H9 (cell line): ENCODE measurements at regions not wholly inside any gene's neighbourhood (a gene's known extent, or its start where the extent isn't known, plus 50 kb on each side); places are given as distances from the start of the nearest gene placed in this dataset.

Source experiments
- DNase-seq: peaks from one replicate; pipeline ENCODE4 v3.0.0-alpha.2; 2017
- H2AFZ ChIP-seq: one replicate; pipeline ENCODE4 v1.6.1; 2013; ENCODE audit warnings: mild to moderate bottlenecking, low read length, control low read depth, moderate library complexity
- H2AK5ac ChIP-seq: 2 replicates; pipeline ENCODE4 v1.6.1; 2013; ENCODE audit warnings: low read length, control low read depth, mixed read lengths; ENCODE audit not compliant: insufficient read length
- H2BK120ac ChIP-seq: one replicate; pipeline ENCODE4 v1.6.1; 2013; ENCODE audit warnings: low read depth, mild to moderate bottlenecking, low read length, control low read depth, inconsistent platforms; ENCODE audit not compliant: poor library complexity, severe bottlenecking
- H2BK12ac ChIP-seq: 2 replicates; pipeline ENCODE4 v1.6.1; 2013; ENCODE audit warnings: low read length, control low read depth, mixed read lengths, low read depth; ENCODE audit not compliant: insufficient read length
- H2BK15ac ChIP-seq: 2 replicates; pipeline ENCODE4 v1.6.1; 2013; ENCODE audit warnings: low read depth, low read length, control low read depth
- H2BK20ac ChIP-seq: one replicate; pipeline ENCODE4 v1.6.1; 2013; ENCODE audit warnings: low read depth, mild to moderate bottlenecking, low read length, control low read depth, inconsistent platforms; ENCODE audit not compliant: poor library complexity, severe bottlenecking
- H2BK5ac ChIP-seq: 2 replicates; pipeline ENCODE4 v1.6.1; 2013; ENCODE audit warnings: low read length, control low read depth, mixed read lengths; ENCODE audit not compliant: insufficient read length
- H3K14ac ChIP-seq: 2 replicates; pipeline ENCODE4 v1.6.1; 2013; ENCODE audit warnings: low read length, control low read depth; ENCODE audit not compliant: insufficient read depth
- H3K18ac ChIP-seq: 2 replicates; pipeline ENCODE4 v1.6.1; 2013; ENCODE audit warnings: low read depth, mild to moderate bottlenecking, mixed read lengths, low read length, control low read depth; ENCODE audit not compliant: insufficient read length
- H3K23ac ChIP-seq: 2 replicates; pipeline ENCODE4 v1.6.1; 2013; ENCODE audit warnings: low read length, control low read depth, mixed read lengths, low read depth; ENCODE audit not compliant: insufficient read length
- H3K23me2 ChIP-seq: 2 replicates; pipeline ENCODE4 v1.6.1; 2013; ENCODE audit warnings: low read depth, mild to moderate bottlenecking, mixed read lengths, low read length, control low read depth; ENCODE audit not compliant: insufficient read length, poor library complexity, severe bottlenecking
- H3K27ac ChIP-seq: 2 replicates; pipeline ENCODE4 v1.5.1; 2013; ENCODE audit warnings: low read length, control low read depth, mixed read lengths, low read depth; ENCODE audit not compliant: insufficient read length
- H3K27me3 ChIP-seq: 2 replicates; pipeline ENCODE4 v1.6.1; 2013; ENCODE audit warnings: low read length, control low read depth, inconsistent platforms; ENCODE audit not compliant: insufficient read depth
- H3K4ac ChIP-seq: 2 replicates; pipeline ENCODE4 v1.6.1; 2013; ENCODE audit warnings: low read depth, mild to moderate bottlenecking, control low read depth, inconsistent platforms, low read length, moderate library complexity
- H3K4me1 ChIP-seq: 2 replicates; pipeline ENCODE4 v1.6.1; 2013; ENCODE audit warnings: low read length, control low read depth, inconsistent platforms; ENCODE audit not compliant: insufficient read depth
- H3K4me2 ChIP-seq: 2 replicates; pipeline ENCODE4 v1.6.1; 2013; ENCODE audit warnings: low read length, control low read depth, mixed read lengths; ENCODE audit not compliant: insufficient read length, insufficient read depth
- H3K56ac ChIP-seq: 2 replicates; pipeline ENCODE4 v1.6.1; 2013; ENCODE audit warnings: low read depth, mild to moderate bottlenecking, mixed read lengths, low read length, control low read depth; ENCODE audit not compliant: insufficient read length
- H3K79me1 ChIP-seq: 2 replicates; pipeline ENCODE4 v1.6.1; 2013; ENCODE audit warnings: low read depth, mild to moderate bottlenecking, moderate library complexity, low read length, control low read depth, inconsistent platforms; ENCODE audit not compliant: insufficient read depth, poor library complexity, severe bottlenecking
- H3K79me2 ChIP-seq: 2 replicates; pipeline ENCODE4 v1.6.1; 2013; ENCODE audit warnings: low read length, control low read depth, inconsistent platforms; ENCODE audit not compliant: insufficient read depth
- H3K9ac ChIP-seq: 2 replicates; pipeline ENCODE4 v1.6.1; 2013; ENCODE audit warnings: low read length, control low read depth, mixed read lengths; ENCODE audit not compliant: insufficient read length; ENCODE audit errors: extremely low read depth
- H3K9me3 ChIP-seq: one replicate; pipeline ENCODE4 v1.6.1; 2013; ENCODE audit warnings: low read depth, low read length, inconsistent platforms; ENCODE audit not compliant: control insufficient read depth
- H3T11ph ChIP-seq: one replicate; pipeline ENCODE4 v1.6.1; 2013; ENCODE audit warnings: mild to moderate bottlenecking, low read length, control low read depth, inconsistent platforms
- H4K20me1 ChIP-seq: one replicate; pipeline ENCODE4 v1.6.1; 2013; ENCODE audit not compliant: control insufficient read depth, insufficient read length, insufficient read depth
- H4K5ac ChIP-seq: 2 replicates; pipeline ENCODE4 v1.6.1; 2013; ENCODE audit warnings: low read depth, mild to moderate bottlenecking, mixed read lengths, low read length, control low read depth; ENCODE audit not compliant: insufficient read length
- H4K8ac ChIP-seq: replicated peaks from 2 replicates; pipeline ENCODE4 v1.6.1; 2013; ENCODE audit warnings: low read length, control low read depth, mixed read lengths, low read depth; ENCODE audit not compliant: insufficient read length
- H4K91ac ChIP-seq: 2 replicates; pipeline ENCODE4 v1.6.1; 2013; ENCODE audit warnings: low read depth, mild to moderate bottlenecking, moderate library complexity, mixed read lengths, low read length, control low read depth; ENCODE audit not compliant: insufficient read length
- H3K27ac Mint-ChIP-seq, 3 experiments: 2 replicates in 2 of 3; 3 replicates in 1 of 3; pipeline ENCODE4 v1.8.0; 2020 to 2021; ENCODE audit warnings: mixed read lengths in 3 of 3, mild to moderate bottlenecking in 1 of 3, moderate library complexity in 1 of 3
- H3K27me3 Mint-ChIP-seq: 2 replicates; pipeline ENCODE4 v1.8.0; 2021; ENCODE audit warnings: low read depth, mild to moderate bottlenecking, moderate library complexity, mixed read lengths
- H3K36me3 Mint-ChIP-seq, 3 experiments: 2 replicates in 2 of 3; 3 replicates in 1 of 3; pipeline ENCODE4 v1.8.0; 2020 to 2021; ENCODE audit warnings: low read depth in 3 of 3, mixed read lengths in 3 of 3; ENCODE audit not compliant: insufficient read depth in 1 of 3
- H3K4me1 Mint-ChIP-seq, 2 experiments: 2 replicates each; pipeline ENCODE4 v1.8.0; 2020; ENCODE audit warnings: mixed read lengths in 2 of 2
- H3K4me3 Mint-ChIP-seq, 2 experiments: 2 replicates in 1 of 2; 3 replicates in 1 of 2; pipeline ENCODE4 v1.8.0; 2020 to 2021; ENCODE audit warnings: mild to moderate bottlenecking in 2 of 2, mixed read lengths in 2 of 2, moderate library complexity in 1 of 2
- H3K9me3 Mint-ChIP-seq, 2 experiments: 2 replicates in 1 of 2; 3 replicates in 1 of 2; pipeline ENCODE4 v1.8.0; 2020; ENCODE audit warnings: mild to moderate bottlenecking in 2 of 2, mixed read lengths in 2 of 2, moderate library complexity in 1 of 2
- CTCF ChIP-seq: fragments of 200-600 bp; sonication (generic); conservative IDR thresholded peaks from 3 replicates; pipeline ENCODE4 v1.8.0; 2021; ENCODE audit warnings: antibody characterized with exemption, mild to moderate bottlenecking
- WGBS: extraction: QIAGEN DNeasy Blood & Tissue Kit; methylation state at CpG from one replicate; pipeline ENCODE4 v1.1.7; 2013; ENCODE audit warnings: missing lambda C conversion rate, low lambda C conversion rate, mixed read lengths; ENCODE audit not compliant: insufficient read length; ENCODE audit errors: extremely low coverage; 5-methylcytosine and 5-hydroxymethylcytosine counted together

GRCh38 chr4:27574743-27575142 lies 714.1 kb downstream of the STIM2 start:
- Histone ChIP-seq H3K27ac (no peak overlapping the region), H3K4me2 (no peak overlapping the region), H3K9ac (no peak overlapping the region), H2BK15ac (no peak overlapping the region), H3K4ac (no peak overlapping the region), H2BK5ac (no peak overlapping the region), H3K9me3 (no peaks in the 10 kb centered on the region), H2BK120ac (no peak overlapping the region), H3K27me3 (no peaks in the 10 kb centered on the region), H2BK12ac (no peak overlapping the region), H3K23me2 (no peaks in the 10 kb centered on the region), H3K4me1 (no peaks in the 10 kb centered on the region), H4K5ac (no peak overlapping the region), H3K79me2 (no peaks in the 10 kb centered on the region), H2AFZ (no peak overlapping the region), H2BK20ac (no peak overlapping the region), H3T11ph (no peak overlapping the region), H3K18ac (no peak overlapping the region), H3K14ac (no peak overlapping the region), H4K91ac (no peak overlapping the region), H3K79me1 (no peaks in the 10 kb centered on the region), H4K20me1 (no peaks in the 10 kb centered on the region), H3K56ac (no peak overlapping the region), H4K8ac (no peak overlapping the region), H3K23ac (no peak overlapping the region), H2AK5ac (no peak overlapping the region)
- no peak overlapping the region for H3K4me3 Mint-ChIP-seq
- H3K27me3 Mint-ChIP-seq, result no peaks in the 10 kb centered on the region
- no peaks in the 10 kb centered on the region; a peak in 1 of 7 replicates for H3K36me3 Mint-ChIP-seq
- peaks cover 0 to 5% of the 10 kb centered on the region in 2 experiments; a peak in 2 of 5 replicates for H3K9me3 Mint-ChIP-seq
- H3K4me1 Mint-ChIP-seq, result no peaks in the 10 kb centered on the region
- WGBS, result no CpG with 5 or more reads among the region's 5 CpGs
- H3K27ac Mint-ChIP-seq, result no peak overlapping the region
- DNase-seq, result no peak
- no peak for TF ChIP-seq CTCF
